A673 (cell line): ENCODE measurements at regions not wholly inside any gene's neighbourhood (a gene's known extent, or its start where the extent isn't known, plus 50 kb on each side); places are given as distances from the start of the nearest gene placed in this dataset.

Experiments used
- BruUV-seq: library from RNA; stranded (reverse); fragments of 400-500 nt; replicated peaks from 2 replicates; lab custom pipeline; 2021; lab: Mats Ljungman, UMichigan
- CTCF ChIA-PET: fragments of 300-600 bp; sonication (Branson Sonifier 250); formaldehyde crosslinking; loops from one replicate; lab custom pipeline; 2022; ENCODE audit warnings: antibody characterized with exemption; lab: Charles Lee
- POLR2A ChIA-PET: fragments of 300-600 bp; sonication (Branson Sonifier 250); formaldehyde crosslinking; loops from one replicate; lab custom pipeline; 2022; ENCODE audit warnings: antibody characterized with exemption; ENCODE audit not compliant: low non-redundant PET; lab: Charles Lee
- DNase-seq: peaks from one replicate; pipeline ENCODE4 v3.0.0-alpha.2; 2015; ENCODE audit warnings: low spot score
- H3K27ac ChIP-seq: fragments of 200-600 bp; sonication (generic); 2 replicates; pipeline ENCODE4 v1.5.1; 2016; ENCODE audit warnings: mixed run types, low read depth, mild to moderate bottlenecking, mixed read lengths, antibody characterized with exemption, low read length; ENCODE audit not compliant: poor library complexity, severe bottlenecking
- H3K27me3 ChIP-seq: fragments of 200-600 bp; sonication (generic); replicated peaks from 2 replicates; pipeline ENCODE4 v1.6.1; 2017; ENCODE audit warnings: mixed run types, low read depth, mild to moderate bottlenecking, mixed read lengths, antibody characterized with exemption, low read length; ENCODE audit not compliant: insufficient read depth, poor library complexity
- H3K36me3 ChIP-seq: fragments of 200-600 bp; sonication (generic); 2 replicates; pipeline ENCODE4 v1.6.1; 2016; ENCODE audit warnings: mixed run types, mild to moderate bottlenecking, mixed read lengths, antibody characterized with exemption, low read length; ENCODE audit not compliant: insufficient read depth, poor library complexity, severe bottlenecking
- H3K4me1 ChIP-seq: fragments of 200-600 bp; sonication (generic); 2 replicates; pipeline ENCODE4 v1.6.1; 2017; ENCODE audit warnings: mixed run types, mild to moderate bottlenecking, mixed read lengths, antibody characterized with exemption, low read length; ENCODE audit not compliant: insufficient read depth, poor library complexity, severe bottlenecking
- H3K4me3 ChIP-seq: fragments of 200-600 bp; sonication (generic); 2 replicates; pipeline ENCODE4 v1.5.1; 2016; ENCODE audit warnings: low read depth, mixed run types, mild to moderate bottlenecking, mixed read lengths, low read length; ENCODE audit not compliant: poor library complexity, severe bottlenecking
- H3K9me3 ChIP-seq: fragments of 200-600 bp; sonication (generic); 2 replicates; pipeline ENCODE4 v1.6.1; 2016; ENCODE audit warnings: mixed run types, low read depth, mild to moderate bottlenecking, mixed read lengths, antibody characterized with exemption, low read length; ENCODE audit not compliant: poor library complexity, severe bottlenecking
- EZH2 ChIP-seq: fragments of 200-600 bp; sonication (generic); IDR thresholded peaks from 2 replicates; pipeline ENCODE4 v1.6.1; 2017; ENCODE audit warnings: borderline replicate concordance, low read depth, mild to moderate bottlenecking, mixed read lengths, antibody characterized with exemption, low read length; ENCODE audit not compliant: poor library complexity, severe bottlenecking
- intact Hi-C: fragments of 100-400 bp; cut with micrococcal nuclease; formaldehyde crosslinking; loops from one replicate; pipeline ENCODE4 v1.10.0; 2022; ENCODE audit not compliant: unreplicated experiment
- TF ChIP-seq, protein P1 (sequence below): fragments of 300-800, 200-600 bp; sonication (generic); conservative IDR thresholded peaks from 2 replicates; pipeline ENCODE4 v1.5.1; 2017; ENCODE audit warnings: low read depth, mild to moderate bottlenecking, antibody characterized with exemption, low read length, moderate library complexity, mixed read lengths

DNA sequence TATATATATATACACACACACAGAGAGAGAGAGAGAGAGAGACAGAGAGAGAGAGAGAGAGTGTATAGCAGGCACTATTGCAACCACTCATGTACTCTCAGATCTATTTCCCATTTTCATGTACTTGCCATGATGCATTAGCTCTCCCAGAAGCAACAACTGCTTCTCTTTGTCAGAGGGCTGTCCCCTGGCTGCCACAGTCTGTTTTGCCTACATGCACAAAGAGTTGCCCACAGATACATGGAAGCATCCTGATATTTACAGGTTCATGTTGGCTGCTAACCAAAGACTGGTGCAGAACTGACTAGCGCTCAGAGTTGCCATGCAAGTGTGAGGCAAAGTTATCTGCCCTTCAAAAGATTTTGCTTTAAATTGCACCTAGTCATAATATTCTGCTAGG, 469.3 kb upstream of the ZNF804A start:
- H3K4me3 ChIP-seq: no peak overlapping the region
- BruUV-seq: no TSS peak
- H3K9me3 ChIP-seq: no peaks in the 10 kb centered on the region
- H3K27me3 ChIP-seq: no peaks in the 10 kb centered on the region
- no peak for DNase-seq
- H3K4me1 ChIP-seq: no peaks in the 10 kb centered on the region
- ChIA-PET POLR2A (no interaction called here), CTCF (no interaction called here)
- TF ChIP-seq EZH2: no peak
- TF ChIP-seq, protein P1, sequence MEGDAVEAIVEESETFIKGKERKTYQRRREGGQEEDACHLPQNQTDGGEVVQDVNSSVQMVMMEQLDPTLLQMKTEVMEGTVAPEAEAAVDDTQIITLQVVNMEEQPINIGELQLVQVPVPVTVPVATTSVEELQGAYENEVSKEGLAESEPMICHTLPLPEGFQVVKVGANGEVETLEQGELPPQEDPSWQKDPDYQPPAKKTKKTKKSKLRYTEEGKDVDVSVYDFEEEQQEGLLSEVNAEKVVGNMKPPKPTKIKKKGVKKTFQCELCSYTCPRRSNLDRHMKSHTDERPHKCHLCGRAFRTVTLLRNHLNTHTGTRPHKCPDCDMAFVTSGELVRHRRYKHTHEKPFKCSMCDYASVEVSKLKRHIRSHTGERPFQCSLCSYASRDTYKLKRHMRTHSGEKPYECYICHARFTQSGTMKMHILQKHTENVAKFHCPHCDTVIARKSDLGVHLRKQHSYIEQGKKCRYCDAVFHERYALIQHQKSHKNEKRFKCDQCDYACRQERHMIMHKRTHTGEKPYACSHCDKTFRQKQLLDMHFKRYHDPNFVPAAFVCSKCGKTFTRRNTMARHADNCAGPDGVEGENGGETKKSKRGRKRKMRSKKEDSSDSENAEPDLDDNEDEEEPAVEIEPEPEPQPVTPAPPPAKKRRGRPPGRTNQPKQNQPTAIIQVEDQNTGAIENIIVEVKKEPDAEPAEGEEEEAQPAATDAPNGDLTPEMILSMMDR: no peak
- intact Hi-C loops: no loop called here
- H3K36me3 ChIP-seq: no peaks in the 10 kb centered on the region
- H3K27ac ChIP-seq: no peak overlapping the region

- Histone ChIP-seq H3K27ac (no peak overlapping the region), H3K4me3 (no peak overlapping the region), H3K36me3 (no peaks in the 10 kb centered on the region), H3K27me3 (no peaks in the 10 kb centered on the region), H3K4me1 (no peaks in the 10 kb centered on the region), H3K9me3 (peaks cover 6% of the 10 kb centered on the region)
- intact Hi-C loops: no loop called here
- ChIA-PET CTCF (no interaction called here), POLR2A (no interaction called here)
- TF ChIP-seq, protein P1: no peak
- TF ChIP-seq EZH2: no peak
- BruUV-seq: no TSS peak
- DNase-seq: no peak
These were observed 460.4 kb upstream of the ZNF804A start for GRCh38 chr2:184137955-184138354.

- POLR2A ChIA-PET: no interaction called here
- no peak for DNase-seq
- Histone ChIP-seq H3K36me3 (no peaks in the 10 kb centered on the region), H3K4me1 (no peaks in the 10 kb centered on the region), H3K4me3 (no peak overlapping the region), H3K9me3 (no peaks in the 10 kb centered on the region), H3K27ac (no peak overlapping the region), H3K27me3 (no peaks in the 10 kb centered on the region)
- CTCF ChIA-PET: no interaction called here
- no TSS peak for BruUV-seq
- TF ChIP-seq, protein P1: no peak
- TF ChIP-seq EZH2: no peak
- intact Hi-C loops: no loop called here
These were observed 456.5 kb upstream of the ZNF804A start for GRCh38 chr2:184141866-184142265.
